Choroid plexus epithelial cell (primary cell): ENCODE measurements at regions not wholly inside any gene's neighbourhood (a gene's known extent, or its start where the extent isn't known, plus 50 kb on each side); places are given as distances from the start of the nearest gene placed in this dataset.

Experiments
- DNase-seq: peaks from one replicate; pipeline ENCODE4 v3.0.0-alpha.2; 2010; ENCODE audit warnings: low read depth
- H3K4me3 ChIP-seq: 2 replicates; pipeline ENCODE4 v1.5.1; 2011; ENCODE audit warnings: low read depth, mild to moderate bottlenecking, control low read depth, low read length, moderate library complexity
- TF ChIP-seq, protein P1 (sequence below): conservative IDR thresholded peaks from 2 replicates; pipeline ENCODE4 v1.5.1; 2011; ENCODE audit warnings: low read depth, mild to moderate bottlenecking, control low read depth, inconsistent platforms, low read length, moderate library complexity

DNA sequence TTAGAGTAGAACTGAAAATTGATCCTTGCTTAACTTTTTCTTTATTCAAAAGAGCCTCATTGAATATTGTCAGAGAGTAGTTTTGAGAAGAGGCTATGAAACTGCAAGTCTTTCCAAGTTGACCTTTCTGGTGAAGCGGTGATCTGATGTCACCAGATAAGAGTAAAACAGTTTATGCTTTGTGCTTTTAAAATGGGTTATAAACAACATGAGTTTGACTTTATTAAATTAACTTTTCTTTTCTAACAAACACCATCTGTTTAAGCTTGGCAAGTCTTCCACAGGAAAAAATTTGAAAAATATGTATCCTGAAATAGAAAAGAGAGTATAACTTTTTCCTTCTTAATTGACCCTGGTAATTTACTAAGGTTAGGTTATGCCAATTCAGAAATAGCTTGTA is 408.7 kb upstream of the NOVA1 start:
- TF ChIP-seq, protein P1, sequence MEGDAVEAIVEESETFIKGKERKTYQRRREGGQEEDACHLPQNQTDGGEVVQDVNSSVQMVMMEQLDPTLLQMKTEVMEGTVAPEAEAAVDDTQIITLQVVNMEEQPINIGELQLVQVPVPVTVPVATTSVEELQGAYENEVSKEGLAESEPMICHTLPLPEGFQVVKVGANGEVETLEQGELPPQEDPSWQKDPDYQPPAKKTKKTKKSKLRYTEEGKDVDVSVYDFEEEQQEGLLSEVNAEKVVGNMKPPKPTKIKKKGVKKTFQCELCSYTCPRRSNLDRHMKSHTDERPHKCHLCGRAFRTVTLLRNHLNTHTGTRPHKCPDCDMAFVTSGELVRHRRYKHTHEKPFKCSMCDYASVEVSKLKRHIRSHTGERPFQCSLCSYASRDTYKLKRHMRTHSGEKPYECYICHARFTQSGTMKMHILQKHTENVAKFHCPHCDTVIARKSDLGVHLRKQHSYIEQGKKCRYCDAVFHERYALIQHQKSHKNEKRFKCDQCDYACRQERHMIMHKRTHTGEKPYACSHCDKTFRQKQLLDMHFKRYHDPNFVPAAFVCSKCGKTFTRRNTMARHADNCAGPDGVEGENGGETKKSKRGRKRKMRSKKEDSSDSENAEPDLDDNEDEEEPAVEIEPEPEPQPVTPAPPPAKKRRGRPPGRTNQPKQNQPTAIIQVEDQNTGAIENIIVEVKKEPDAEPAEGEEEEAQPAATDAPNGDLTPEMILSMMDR, result no peak
- no peak overlapping the region for H3K4me3 ChIP-seq
- DNase-seq, result no peak

- TF ChIP-seq, protein P1, result no peak
- no peak for DNase-seq
- H3K4me3 ChIP-seq, result no peak overlapping the region
Measured at GRCh38 chr14:27008187-27008586, 410.4 kb upstream of the NOVA1 start.

DNA sequence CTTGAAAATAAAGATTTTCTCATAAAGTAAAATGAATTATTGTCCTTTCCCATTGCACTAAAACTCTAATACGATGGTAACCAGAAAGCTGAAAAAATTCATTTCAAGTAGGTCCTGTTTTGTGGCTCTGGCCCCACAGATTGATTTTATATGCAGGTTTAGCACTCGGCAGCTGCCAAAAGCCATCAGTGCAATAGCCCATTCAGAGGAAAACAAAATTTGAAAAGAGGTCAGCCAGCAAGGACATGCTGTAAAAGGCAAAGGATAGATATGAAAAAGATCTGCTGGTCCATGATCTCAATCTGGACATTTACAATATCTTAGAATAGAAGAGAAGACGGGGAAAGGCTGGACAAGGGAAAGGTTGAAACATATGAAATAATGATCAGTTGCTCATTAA is 414.8 kb upstream of the NOVA1 start:
- H3K4me3 ChIP-seq, result no peak overlapping the region
- TF ChIP-seq, protein P1, result no peak
- no peak for DNase-seq

- no peak overlapping the region for H3K4me3 ChIP-seq
- DNase-seq, result no peak
- TF ChIP-seq, protein P1, result no peak
Measured at GRCh38 chr14:27013678-27014077, 415.8 kb upstream of the NOVA1 start.

- H3K4me3 ChIP-seq, result no peak overlapping the region
- TF ChIP-seq, protein P1, result no peak
- no peak for DNase-seq
Measured at GRCh38 chr14:27015065-27015464, 417.2 kb upstream of the NOVA1 start.

GRCh38 chr14:27025648-27026047 is 427.8 kb upstream of the NOVA1 start:
- no peak overlapping the region for H3K4me3 ChIP-seq
- DNase-seq, result no peak
- TF ChIP-seq, protein P1, result no peak

GRCh38 chr14:27026097-27026496 is 428.3 kb upstream of the NOVA1 start:
- H3K4me3 ChIP-seq, result no peak overlapping the region
- no peak for DNase-seq
- TF ChIP-seq, protein P1, result no peak
